Limb (tissue), 2 donors: ENCODE measurements at regions not wholly inside any gene's neighbourhood (a gene's known extent, or its start where the extent isn't known, plus 50 kb on each side); places are given as distances from the start of the nearest gene placed in this dataset.

Experiments used
- DNase-seq, 2 donors: peaks; one replicate each; pipeline ENCODE4 v3.0.0-alpha.2; 2016; ENCODE audit errors: extremely low spot score in 2 of 2

GRCh38 chr14:96637521-96637920, 135.3 kb downstream of the PAPOLA start:
- no peak for DNase-seq

- DNase-seq: no peak
Observed at GRCh38 chr14:96638041-96638855, 136.1 kb downstream of the PAPOLA start.

- no peak for DNase-seq
Observed at GRCh38 chr14:96639550-96639949, 137.4 kb downstream of the PAPOLA start.

- DNase-seq: no peak
Observed at GRCh38 chr14:96648506-96649326, 146.5 kb downstream of the PAPOLA start.

- no peak for DNase-seq
Observed at GRCh38 chr14:96649327-96649601, 147.1 kb downstream of the PAPOLA start.

- DNase-seq: no peak
Observed at GRCh38 chr14:96653597-96653996, 143.6 kb upstream of the VRK1 start.

- DNase-seq: no peak
Observed at GRCh38 chr14:96658611-96659010, 138.6 kb upstream of the VRK1 start.

GRCh38 chr14:96660123-96660522, 137.1 kb upstream of the VRK1 start:
- no peak for DNase-seq

- no peak for DNase-seq
Observed at GRCh38 chr14:96660667-96661066, 136.5 kb upstream of the VRK1 start.

GRCh38 chr14:96661244-96661969, 135.8 kb upstream of the VRK1 start:
- no peak for DNase-seq

GRCh38 chr14:96662116-96662970, 134.8 kb upstream of the VRK1 start:
- peak in 1 of 2 donors; percentile 35 for DNase-seq

- DNase-seq: no peak
Observed at GRCh38 chr14:96663076-96663475, 134.1 kb upstream of the VRK1 start.

- DNase-seq: no peak
Observed at GRCh38 chr14:96663491-96664067, 133.6 kb upstream of the VRK1 start.

GRCh38 chr14:96666088-96666487, 131.1 kb upstream of the VRK1 start:
- no peak for DNase-seq

GRCh38 chr14:96670391-96670790, 126.8 kb upstream of the VRK1 start:
- DNase-seq: no peak

GRCh38 chr14:96671218-96671617, 126.0 kb upstream of the VRK1 start:
- DNase-seq: no peak

GRCh38 chr14:96673706-96674105, 123.5 kb upstream of the VRK1 start:
- no peak for DNase-seq

- no peak for DNase-seq
Observed at GRCh38 chr14:96674121-96674520, 123.1 kb upstream of the VRK1 start.

- no peak for DNase-seq
Observed at GRCh38 chr14:96676166-96676565, 121.0 kb upstream of the VRK1 start.

- no peak for DNase-seq
Observed at GRCh38 chr14:96681829-96682228, 115.4 kb upstream of the VRK1 start.

GRCh38 chr14:96682401-96682800, 114.8 kb upstream of the VRK1 start:
- DNase-seq: no peak
